PC-9 (cell line): ENCODE measurements at regions not wholly inside any gene's neighbourhood (a gene's known extent, or its start where the extent isn't known, plus 50 kb on each side); places are given as distances from the start of the nearest gene placed in this dataset.

Source experiments
- BruUV-seq: library from RNA; stranded (reverse); fragments of 400-500 nt; replicated peaks from 2 replicates; lab custom pipeline; 2021; lab: Mats Ljungman, UMichigan
- CTCF ChIA-PET: fragments of 300-600 bp; sonication (Branson Sonifier 250); formaldehyde crosslinking; loops from one replicate; lab custom pipeline; 2022; ENCODE audit warnings: antibody characterized with exemption; lab: Charles Lee
- POLR2A ChIA-PET: fragments of 300-600 bp; sonication (Branson Sonifier 250); formaldehyde crosslinking; loops from one replicate; lab custom pipeline; 2022; ENCODE audit warnings: antibody characterized with exemption; ENCODE audit not compliant: unreplicated experiment; lab: Charles Lee
- DNase-seq, 2 experiments: peaks; one replicate each; pipeline versions ENCODE4 v3.0.0 to v3.0.0-alpha.2; 2015 to 2022; ENCODE audit warnings: mixed read lengths in 1 of 2
- H2AFZ ChIP-seq: fragments of 200-600 bp; sonication (generic); 2 replicates; pipeline ENCODE4 v1.8.1; 2017; ENCODE audit warnings: antibody characterized with exemption
- H3F3A ChIP-seq: fragments of 200-600 bp; sonication (generic); 2 replicates; pipeline ENCODE4 v1.8.1; 2017; ENCODE audit warnings: antibody characterized with exemption, mild to moderate bottlenecking, low read depth; ENCODE audit not compliant: insufficient read depth
- H3K27ac ChIP-seq: fragments of 200-600 bp; sonication (generic); 2 replicates; pipeline ENCODE4 v1.6.1; 2016; ENCODE audit warnings: mixed run types
- H3K27me3 ChIP-seq: fragments of 200-600 bp; sonication (generic); 2 replicates; pipeline ENCODE4 v1.6.1; 2016; ENCODE audit warnings: low read depth, mixed run types; ENCODE audit not compliant: insufficient read depth
- H3K36me3 ChIP-seq: fragments of 200-600 bp; sonication (generic); 2 replicates; pipeline ENCODE4 v1.6.1; 2016; ENCODE audit warnings: low read depth, mixed run types
- H3K4me1 ChIP-seq: fragments of 200-600 bp; sonication (generic); replicated peaks from 2 replicates; pipeline ENCODE4 v1.6.1; 2016; ENCODE audit warnings: mixed run types; ENCODE audit not compliant: insufficient read depth
- H3K4me2 ChIP-seq: fragments of 200-600 bp; sonication (generic); 2 replicates; pipeline ENCODE4 v1.6.1; 2017; ENCODE audit warnings: mixed run types
- H3K4me3 ChIP-seq: fragments of 200-600 bp; sonication (generic); 2 replicates; pipeline ENCODE4 v1.6.1; 2016; ENCODE audit warnings: mixed run types
- H3K79me2 ChIP-seq: fragments of 200-600 bp; sonication (generic); 2 replicates; pipeline ENCODE4 v1.6.1; 2017; ENCODE audit warnings: low read depth, mixed run types
- H3K9me2 ChIP-seq: fragments of 200-600 bp; sonication (generic); 2 replicates; pipeline ENCODE4 v1.8.1; 2017; ENCODE audit warnings: mild to moderate bottlenecking; ENCODE audit not compliant: insufficient read depth
- H3K9me3 ChIP-seq: fragments of 200-600 bp; sonication (generic); 2 replicates; pipeline ENCODE4 v1.8.1; 2016; ENCODE audit warnings: low read depth; ENCODE audit not compliant: insufficient read depth
- H4K20me1 ChIP-seq: fragments of 200-600 bp; sonication (generic); 2 replicates; pipeline ENCODE4 v1.8.1; 2017; ENCODE audit not compliant: insufficient read depth
- CTCF ChIP-seq: fragments of 200-600 bp; sonication (generic); conservative IDR thresholded peaks from 2 replicates; pipeline ENCODE4 v1.6.1; 2017; ENCODE audit warnings: mixed run types, antibody characterized with exemption, mild to moderate bottlenecking, moderate library complexity
- EZH2 ChIP-seq: fragments of 200-600 bp; sonication (generic); IDR thresholded peaks from 2 replicates; pipeline ENCODE4 v1.8.0; 2017; ENCODE audit warnings: antibody characterized with exemption, low read depth
- intact Hi-C: fragments of 100-400 bp; cut with micrococcal nuclease; formaldehyde crosslinking; loops from one replicate; pipeline ENCODE4 v1.10.0; 2022; ENCODE audit not compliant: unreplicated experiment

GRCh38 chr11:111179184-111179910, 66.2 kb upstream of the POU2AF2 start:
- Histone ChIP-seq H3K27me3 (no peaks in the 10 kb centered on the region), H4K20me1 (no peaks in the 10 kb centered on the region), H2AFZ (no peak overlapping the region), H3K9me2 (no peaks in the 10 kb centered on the region), H3K9me3 (peaks cover 6% of the 10 kb centered on the region), H3K27ac (no peak overlapping the region), H3K4me3 (no peak overlapping the region), H3K4me1 (no peaks in the 10 kb centered on the region; the same call in 1 of the 2 replicates), H3K79me2 (no peaks in the 10 kb centered on the region), H3K36me3 (no peaks in the 10 kb centered on the region), H3F3A (no peaks in the 10 kb centered on the region), H3K4me2 (no peak overlapping the region)
- intact Hi-C loops: no loop called here
- CTCF ChIA-PET: no interaction called here
- DNase-seq: no peak
- POLR2A ChIA-PET: no interaction called here
- BruUV-seq: no TSS peak
- TF ChIP-seq CTCF (no peak), EZH2 (no peak)

- CTCF ChIA-PET: no interaction called here
- TF ChIP-seq CTCF (no peak), EZH2 (no peak)
- no peak overlapping the region for H3K27ac ChIP-seq
- no peak overlapping the region for H2AFZ ChIP-seq
- no peaks in the 10 kb centered on the region for H3K79me2 ChIP-seq
- no peak overlapping the region for H3K4me2 ChIP-seq
- H3F3A ChIP-seq: no peaks in the 10 kb centered on the region
- no peaks in the 10 kb centered on the region for H3K36me3 ChIP-seq
- no peaks in the 10 kb centered on the region for H4K20me1 ChIP-seq
- H3K9me2 ChIP-seq: no peaks in the 10 kb centered on the region
- intact Hi-C loops: no loop called here
- H3K4me3 ChIP-seq: no peak overlapping the region
- H3K9me3 ChIP-seq: no peaks in the 10 kb centered on the region
- POLR2A ChIA-PET: no interaction called here
- 0 out of 2 replicates have a peak, but pooled peaks cover 3% of the 10 kb centered on the region for H3K4me1 ChIP-seq
- no TSS peak for BruUV-seq
- no peak for DNase-seq
- no peaks in the 10 kb centered on the region for H3K27me3 ChIP-seq
These were observed 68.3 kb upstream of the POU2AF2 start for GRCh38 chr11:111177037-111177871.

- BruUV-seq: no TSS peak
- H3K36me3 ChIP-seq: no peaks in the 10 kb centered on the region
- no peak for TF ChIP-seq CTCF
- TF ChIP-seq EZH2: no peak
- H2AFZ ChIP-seq: no peak overlapping the region
- no peak overlapping the region for H3K4me2 ChIP-seq
- H3K4me1 ChIP-seq: peaks cover 9% of the 10 kb centered on the region; the same call in 1 of the 2 replicates
- H3K79me2 ChIP-seq: no peaks in the 10 kb centered on the region
- H3K27me3 ChIP-seq: no peaks in the 10 kb centered on the region
- H3K9me3 ChIP-seq: no peaks in the 10 kb centered on the region
- intact Hi-C loops: no loop called here
- no peaks in the 10 kb centered on the region for H3F3A ChIP-seq
- no peaks in the 10 kb centered on the region for H3K9me2 ChIP-seq
- no peak overlapping the region for H3K4me3 ChIP-seq
- ChIA-PET POLR2A (no interaction called here), CTCF (no interaction called here)
- H3K27ac ChIP-seq: no peak overlapping the region
- no peak for DNase-seq
- no peaks in the 10 kb centered on the region for H4K20me1 ChIP-seq
These were observed 68.9 kb upstream of the POU2AF2 start for GRCh38 chr11:111176603-111177002.
